Astrocyte (in vitro differentiated cells and primary cell): ENCODE measurements at regions not wholly inside any gene's neighbourhood (a gene's known extent, or its start where the extent isn't known, plus 50 kb on each side); places are given as distances from the start of the nearest gene placed in this dataset.
"Not testable (repeated sequence)": the region's sequence is repeated elsewhere in the genome, so short reads cannot be mapped to it uniquely, and the experiment has no call there.

Experiments
- CTCF ChIP-seq: IDR thresholded peaks from 2 replicates; pipeline ENCODE4 v1.5.1; 2011; ENCODE audit warnings: low read depth, mild to moderate bottlenecking, inconsistent platforms, low read length, moderate library complexity; ENCODE audit not compliant: insufficient read depth
- EZH2 ChIP-seq: IDR thresholded peaks from 2 replicates; pipeline ENCODE4 v1.6.1; 2012; ENCODE audit warnings: mild to moderate bottlenecking, low read length, inconsistent platforms; ENCODE audit not compliant: insufficient read depth

GRCh38 chr2:87446313-87446696, 301.6 kb upstream of the PLGLB2 start:
- TF ChIP-seq CTCF, EZH2: not testable (repeated sequence)
